ENCODE measurements at regions not wholly inside any gene's neighbourhood (a gene's known extent, or its start where the extent isn't known, plus 50 kb on each side); places are given as distances from the start of the nearest gene placed in this dataset.

GRCh38 chr5:144882739-144883283, 712.1 kb downstream of the KCTD16 start:
- TF ChIP-seq, protein P1, sequence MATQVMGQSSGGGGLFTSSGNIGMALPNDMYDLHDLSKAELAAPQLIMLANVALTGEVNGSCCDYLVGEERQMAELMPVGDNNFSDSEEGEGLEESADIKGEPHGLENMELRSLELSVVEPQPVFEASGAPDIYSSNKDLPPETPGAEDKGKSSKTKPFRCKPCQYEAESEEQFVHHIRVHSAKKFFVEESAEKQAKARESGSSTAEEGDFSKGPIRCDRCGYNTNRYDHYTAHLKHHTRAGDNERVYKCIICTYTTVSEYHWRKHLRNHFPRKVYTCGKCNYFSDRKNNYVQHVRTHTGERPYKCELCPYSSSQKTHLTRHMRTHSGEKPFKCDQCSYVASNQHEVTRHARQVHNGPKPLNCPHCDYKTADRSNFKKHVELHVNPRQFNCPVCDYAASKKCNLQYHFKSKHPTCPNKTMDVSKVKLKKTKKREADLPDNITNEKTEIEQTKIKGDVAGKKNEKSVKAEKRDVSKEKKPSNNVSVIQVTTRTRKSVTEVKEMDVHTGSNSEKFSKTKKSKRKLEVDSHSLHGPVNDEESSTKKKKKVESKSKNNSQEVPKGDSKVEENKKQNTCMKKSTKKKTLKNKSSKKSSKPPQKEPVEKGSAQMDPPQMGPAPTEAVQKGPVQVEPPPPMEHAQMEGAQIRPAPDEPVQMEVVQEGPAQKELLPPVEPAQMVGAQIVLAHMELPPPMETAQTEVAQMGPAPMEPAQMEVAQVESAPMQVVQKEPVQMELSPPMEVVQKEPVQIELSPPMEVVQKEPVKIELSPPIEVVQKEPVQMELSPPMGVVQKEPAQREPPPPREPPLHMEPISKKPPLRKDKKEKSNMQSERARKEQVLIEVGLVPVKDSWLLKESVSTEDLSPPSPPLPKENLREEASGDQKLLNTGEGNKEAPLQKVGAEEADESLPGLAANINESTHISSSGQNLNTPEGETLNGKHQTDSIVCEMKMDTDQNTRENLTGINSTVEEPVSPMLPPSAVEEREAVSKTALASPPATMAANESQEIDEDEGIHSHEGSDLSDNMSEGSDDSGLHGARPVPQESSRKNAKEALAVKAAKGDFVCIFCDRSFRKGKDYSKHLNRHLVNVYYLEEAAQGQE (IDR thresholded peaks at IDR 0.05; ENCODE audit: insufficient replicate concordance, low read depth) = no peak
- TF ChIP-seq CTCF (IDR thresholded peaks at IDR 0.05; ENCODE audit: insufficient read depth, low read length) = no peak
